ENCODE measurements at regions not wholly inside any gene's neighbourhood (a gene's known extent, or its start where the extent isn't known, plus 50 kb on each side); places are given as distances from the start of the nearest gene placed in this dataset.
"Not testable (repeated sequence)": the region's sequence is repeated elsewhere in the genome, so short reads cannot be mapped to it uniquely, and the experiment has no call there.

DNA sequence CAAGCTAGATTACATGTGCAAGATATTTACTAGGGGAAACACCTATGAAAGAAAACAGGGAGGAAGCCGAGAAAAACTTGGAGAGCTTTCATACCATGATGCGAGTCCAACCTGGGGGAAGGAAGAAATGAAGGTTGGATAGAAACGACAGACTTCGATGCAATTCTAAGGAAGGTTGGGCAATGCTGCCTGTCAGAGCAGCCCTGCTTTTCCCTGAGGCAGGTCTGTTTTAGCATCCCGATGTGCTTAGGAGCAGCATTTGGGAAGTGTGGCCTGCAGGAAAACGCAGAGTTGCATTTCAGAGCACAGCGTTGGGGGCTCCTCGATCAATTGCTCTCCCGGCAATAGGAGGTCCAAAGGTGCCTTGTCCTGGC, 91.9 kb upstream of the DTNBP1 start:
- Histone ChIP-seq H3K27ac (ENCODE audit: low read length) (peak overlapping the region; percentile 12), H3K4me1 (ENCODE audit: control insufficient read depth, insufficient read depth, low read length) (peaks cover 9% of the 10 kb centered on the region), H3K4me3 (ENCODE audit: low read length) (no peak overlapping the region), H3K9me3 (ENCODE audit: control insufficient read depth, low read depth, low read length) (peaks cover 7% of the 10 kb centered on the region), H3K27me3 (ENCODE audit: control insufficient read depth, insufficient read depth, low read length) (no peaks in the 10 kb centered on the region), H3K36me3 (ENCODE audit: control insufficient read depth, insufficient read depth, low read length) (no peaks in the 10 kb centered on the region)
- DNase-seq = no peak
- WGBS (ENCODE audit: insufficient coverage, low lambda C conversion rate) = 82% methylated on average over 2 of the region's 9 CpGs

DNA sequence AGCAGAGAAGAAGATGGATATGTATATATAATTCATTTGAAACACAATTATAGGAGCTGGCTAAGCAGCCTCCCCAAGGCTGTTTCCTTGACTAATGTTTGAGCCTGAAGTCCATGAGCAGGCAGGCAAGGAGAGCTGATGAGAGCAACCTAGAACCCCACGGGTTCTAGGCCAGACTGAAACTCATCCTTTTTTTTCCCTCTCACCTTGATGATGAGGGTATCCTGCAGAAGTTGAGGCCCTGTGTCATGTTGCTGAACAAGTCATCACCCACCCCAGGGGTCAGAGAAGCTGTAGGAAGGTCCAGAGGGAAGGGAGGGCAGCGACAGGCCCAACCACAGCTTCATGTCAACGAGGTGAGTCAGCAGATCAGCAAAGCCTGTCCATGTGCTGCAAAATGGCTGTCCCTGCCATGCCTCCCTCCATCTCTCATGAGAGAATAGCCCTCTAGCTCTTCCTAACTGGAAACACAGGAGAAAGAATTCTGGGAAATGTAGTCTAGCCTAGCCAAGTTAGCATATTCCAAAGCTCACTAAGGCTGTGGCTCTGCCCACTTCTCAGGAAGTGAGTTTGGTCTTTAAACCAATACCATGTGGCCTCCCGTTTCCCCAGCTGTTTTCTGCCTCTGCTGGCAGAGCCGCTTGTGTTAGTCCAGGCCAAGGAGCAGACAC, 91.3 kb upstream of the DTNBP1 start:
- no CpG with 5 or more reads among the region's 5 CpGs for WGBS (ENCODE audit: insufficient coverage, low lambda C conversion rate)
- Histone ChIP-seq H3K9me3 (ENCODE audit: control insufficient read depth, low read depth, low read length) (peaks cover 7% of the 10 kb centered on the region), H3K27me3 (ENCODE audit: control insufficient read depth, insufficient read depth, low read length) (no peaks in the 10 kb centered on the region), H3K4me3 (ENCODE audit: low read length) (no peak overlapping the region), H3K27ac (ENCODE audit: low read length) (peak overlapping the region; percentile 12), H3K36me3 (ENCODE audit: control insufficient read depth, insufficient read depth, low read length) (no peaks in the 10 kb centered on the region), H3K4me1 (ENCODE audit: control insufficient read depth, insufficient read depth, low read length) (peaks cover 9% of the 10 kb centered on the region)
- peak; percentile 51 to 78 for DNase-seq

DNA sequence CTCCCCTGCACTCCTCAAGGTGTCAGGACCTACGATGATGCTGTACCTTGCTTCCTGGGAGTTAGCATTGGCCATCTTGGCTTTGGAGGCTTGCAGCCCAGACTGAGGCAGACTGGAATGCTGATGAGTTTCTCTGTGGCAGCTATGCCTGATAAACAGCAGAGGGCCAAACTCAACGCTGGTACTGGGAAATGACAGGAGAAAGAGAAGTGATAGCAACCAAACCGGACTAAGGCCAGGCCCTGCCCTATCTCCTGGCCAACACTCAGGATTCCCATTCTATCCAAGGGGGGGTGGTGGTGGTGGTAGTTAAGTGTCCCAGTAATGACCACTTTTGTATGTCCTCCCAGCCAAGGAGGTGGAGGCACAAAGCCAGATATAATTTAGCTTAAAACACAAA, 90.0 kb upstream of the DTNBP1 start:
- H3K4me3 ChIP-seq (ENCODE audit: low read length) = no peak overlapping the region
- H3K27ac ChIP-seq (ENCODE audit: low read length) = no peak overlapping the region
- no CpG with 5 or more reads among the region's 3 CpGs for WGBS (ENCODE audit: insufficient coverage, low lambda C conversion rate)
- no peaks in the 10 kb centered on the region for H3K36me3 ChIP-seq (ENCODE audit: control insufficient read depth, insufficient read depth, low read length)
- peak in 1 of 2 donors; percentile 7 for DNase-seq
- peaks cover 9% of the 10 kb centered on the region for H3K4me1 ChIP-seq (ENCODE audit: control insufficient read depth, insufficient read depth, low read length)
- H3K9me3 ChIP-seq (ENCODE audit: control insufficient read depth, low read depth, low read length) = no peaks in the 10 kb centered on the region
- no peaks in the 10 kb centered on the region for H3K27me3 ChIP-seq (ENCODE audit: control insufficient read depth, insufficient read depth, low read length)

DNA sequence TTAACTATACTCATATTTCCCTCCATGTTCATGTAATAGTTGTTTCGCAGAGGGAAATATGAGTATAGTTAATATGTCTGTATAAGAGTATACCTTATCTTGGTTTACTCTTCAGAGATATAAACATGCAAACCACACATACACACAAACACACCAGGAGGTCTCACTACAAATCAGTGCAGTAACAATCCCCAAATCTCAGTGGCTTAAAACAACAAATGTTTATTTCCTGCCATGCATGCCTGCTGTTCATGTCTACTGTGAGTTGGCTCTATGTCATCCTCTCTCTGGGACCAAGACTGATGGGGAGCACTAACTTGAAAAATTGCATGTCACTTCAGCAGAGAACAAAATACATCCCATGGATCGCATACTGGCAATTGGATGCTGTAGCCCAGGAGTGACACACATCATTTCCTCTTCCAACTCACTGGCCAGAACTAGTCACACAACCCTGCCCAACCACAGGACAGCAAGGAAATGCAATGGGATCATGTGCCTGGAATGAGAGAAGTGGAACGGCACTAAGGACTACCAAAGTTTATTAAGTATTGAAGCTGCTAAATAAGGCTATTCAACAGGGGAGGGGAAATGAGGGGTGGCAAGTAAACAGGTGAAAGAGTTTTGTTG, 89.0 kb upstream of the DTNBP1 start:
- no peak for DNase-seq
- Histone ChIP-seq H3K4me1 (ENCODE audit: control insufficient read depth, insufficient read depth, low read length) (peaks cover 9% of the 10 kb centered on the region), H3K36me3 (ENCODE audit: control insufficient read depth, insufficient read depth, low read length) (no peaks in the 10 kb centered on the region), H3K27me3 (ENCODE audit: control insufficient read depth, insufficient read depth, low read length) (no peaks in the 10 kb centered on the region), H3K4me3 (ENCODE audit: low read length) (no peak overlapping the region), H3K9me3 (ENCODE audit: control insufficient read depth, low read depth, low read length) (no peaks in the 10 kb centered on the region), H3K27ac (ENCODE audit: low read length) (no peak overlapping the region)
- 100% methylated on average over 1 of the region's 3 CpGs for WGBS (ENCODE audit: insufficient coverage, low lambda C conversion rate)

DNA sequence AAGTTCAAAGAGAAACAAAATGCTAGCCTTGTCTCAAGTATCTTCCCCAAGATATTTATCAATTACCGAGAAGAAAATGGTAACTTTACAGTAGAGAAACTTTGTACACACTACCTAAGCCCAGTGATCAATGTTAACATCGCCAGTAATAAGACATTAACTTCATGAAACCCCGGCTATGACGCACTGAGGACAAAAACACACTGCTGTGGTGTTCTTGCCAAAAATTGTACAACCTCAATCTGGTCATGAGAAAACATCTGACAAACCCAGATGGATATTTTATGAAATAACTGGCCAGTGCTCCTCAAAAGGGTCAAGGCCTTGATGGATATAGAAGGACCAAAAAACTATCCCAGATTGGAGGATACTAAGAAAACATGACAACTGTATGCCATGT, 85.5 kb upstream of the DTNBP1 start:
- no peaks in the 10 kb centered on the region for H3K36me3 ChIP-seq (ENCODE audit: control insufficient read depth, insufficient read depth, low read length)
- H3K9me3 ChIP-seq (ENCODE audit: control insufficient read depth, low read depth, low read length) = no peaks in the 10 kb centered on the region
- no CpG with 5 or more reads among the region's 4 CpGs for WGBS (ENCODE audit: insufficient coverage, low lambda C conversion rate)
- no peak for DNase-seq
- H3K4me1 ChIP-seq (ENCODE audit: control insufficient read depth, insufficient read depth, low read length) = no peaks in the 10 kb centered on the region
- no peak overlapping the region for H3K4me3 ChIP-seq (ENCODE audit: low read length)
- no peak overlapping the region for H3K27ac ChIP-seq (ENCODE audit: low read length)
- no peaks in the 10 kb centered on the region for H3K27me3 ChIP-seq (ENCODE audit: control insufficient read depth, insufficient read depth, low read length)

DNA sequence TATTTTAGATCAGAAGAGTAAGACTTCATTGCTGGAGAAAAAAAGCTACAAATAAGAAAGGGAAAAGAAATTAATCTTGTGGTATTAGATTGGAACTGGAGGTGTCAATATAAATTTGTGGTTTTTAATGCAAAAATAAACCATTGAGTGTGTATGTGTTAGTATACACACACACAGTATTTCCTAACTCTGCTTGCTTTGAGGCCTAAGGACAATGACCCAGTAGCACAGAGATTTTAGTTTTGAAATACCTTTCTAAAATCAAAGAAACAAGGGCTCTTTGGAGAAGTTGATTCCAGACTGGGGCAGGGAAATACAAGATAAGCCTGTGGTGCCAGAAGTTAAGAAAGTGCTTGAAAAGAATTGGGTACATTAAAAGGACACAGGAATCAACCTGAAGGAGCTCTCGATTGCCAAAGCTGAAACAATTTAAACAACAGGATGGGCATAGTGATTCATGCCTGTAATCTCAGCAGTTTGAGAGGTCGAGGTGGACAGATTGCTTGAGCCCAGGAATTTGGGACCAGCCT, 84.6 kb upstream of the DTNBP1 start:
- Histone ChIP-seq H3K27me3 (ENCODE audit: control insufficient read depth, insufficient read depth, low read length) (no peaks in the 10 kb centered on the region), H3K4me1 (ENCODE audit: control insufficient read depth, insufficient read depth, low read length) (no peaks in the 10 kb centered on the region), H3K27ac (ENCODE audit: low read length) (no peak overlapping the region), H3K9me3 (ENCODE audit: control insufficient read depth, low read depth, low read length) (no peaks in the 10 kb centered on the region), H3K36me3 (ENCODE audit: control insufficient read depth, insufficient read depth, low read length) (no peaks in the 10 kb centered on the region), H3K4me3 (ENCODE audit: low read length) (no peak overlapping the region)
- DNase-seq = no peak
- no CpG with 5 or more reads among the region's 2 CpGs for WGBS (ENCODE audit: insufficient coverage, low lambda C conversion rate)

DNA sequence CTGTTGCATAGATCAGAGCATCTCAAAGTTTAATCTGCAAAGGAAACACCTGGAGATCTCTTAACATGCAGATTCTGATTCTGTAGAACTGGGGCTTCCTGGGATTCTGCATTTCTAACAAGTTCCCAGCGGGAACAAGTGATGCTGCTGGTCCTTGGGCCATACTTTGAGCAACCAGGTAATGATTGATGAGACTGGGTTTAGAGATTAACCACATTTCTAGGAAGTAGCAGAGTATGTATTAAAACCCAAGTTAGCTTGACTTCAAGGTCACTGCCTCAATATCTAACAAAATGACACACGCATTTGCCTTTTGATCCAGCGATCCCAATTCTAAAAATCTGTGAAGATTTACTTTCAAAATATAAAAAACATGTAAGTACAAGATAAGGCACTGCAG, 83.0 kb upstream of the DTNBP1 start:
- no peak overlapping the region for H3K4me3 ChIP-seq (ENCODE audit: low read length)
- H3K27me3 ChIP-seq (ENCODE audit: control insufficient read depth, insufficient read depth, low read length) = no peaks in the 10 kb centered on the region
- H3K9me3 ChIP-seq (ENCODE audit: control insufficient read depth, low read depth, low read length) = no peaks in the 10 kb centered on the region
- no peak for DNase-seq
- H3K36me3 ChIP-seq (ENCODE audit: control insufficient read depth, insufficient read depth, low read length) = no peaks in the 10 kb centered on the region
- no peak overlapping the region for H3K27ac ChIP-seq (ENCODE audit: low read length)
- no CpG with 5 or more reads among the region's 3 CpGs for WGBS (ENCODE audit: insufficient coverage, low lambda C conversion rate)
- H3K4me1 ChIP-seq (ENCODE audit: control insufficient read depth, insufficient read depth, low read length) = no peaks in the 10 kb centered on the region

DNA sequence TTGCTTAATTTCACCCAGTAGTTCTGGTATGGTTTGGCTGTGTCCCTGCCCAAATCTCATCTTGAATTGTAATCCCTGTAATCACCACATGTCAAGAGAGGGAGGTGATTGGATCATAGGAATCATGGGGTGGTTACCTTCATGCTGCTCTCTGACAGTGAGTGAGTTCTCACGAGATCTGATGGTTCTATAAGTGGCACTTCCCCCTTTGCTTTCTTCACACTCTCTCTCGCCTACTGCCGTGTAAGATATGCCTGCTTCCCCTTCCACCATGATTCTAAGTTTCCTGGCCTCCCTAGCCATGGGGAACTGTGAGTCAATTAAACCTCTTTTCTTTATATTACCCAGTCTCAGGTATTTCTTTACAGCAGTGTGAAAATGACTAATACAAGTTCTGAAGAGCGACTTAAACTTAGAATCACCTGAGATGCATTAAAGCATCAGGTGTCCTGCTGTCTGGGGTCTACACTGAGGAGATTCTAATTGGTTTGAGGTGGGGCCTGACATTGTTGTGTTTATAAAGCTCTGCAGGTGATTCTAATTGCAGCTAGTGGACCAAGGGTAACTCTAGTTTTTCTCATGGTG, 82.1 kb upstream of the DTNBP1 start:
- H3K9me3 ChIP-seq (ENCODE audit: control insufficient read depth, low read depth, low read length) = no peaks in the 10 kb centered on the region
- no peak overlapping the region for H3K27ac ChIP-seq (ENCODE audit: low read length)
- no peaks in the 10 kb centered on the region for H3K4me1 ChIP-seq (ENCODE audit: control insufficient read depth, insufficient read depth, low read length)
- no peaks in the 10 kb centered on the region for H3K27me3 ChIP-seq (ENCODE audit: control insufficient read depth, insufficient read depth, low read length)
- WGBS (ENCODE audit: insufficient coverage, low lambda C conversion rate) = no CpG with 5 or more reads among the region's 4 CpGs
- H3K4me3 ChIP-seq (ENCODE audit: low read length) = no peak overlapping the region
- no peak for DNase-seq
- no peaks in the 10 kb centered on the region for H3K36me3 ChIP-seq (ENCODE audit: control insufficient read depth, insufficient read depth, low read length)

DNA sequence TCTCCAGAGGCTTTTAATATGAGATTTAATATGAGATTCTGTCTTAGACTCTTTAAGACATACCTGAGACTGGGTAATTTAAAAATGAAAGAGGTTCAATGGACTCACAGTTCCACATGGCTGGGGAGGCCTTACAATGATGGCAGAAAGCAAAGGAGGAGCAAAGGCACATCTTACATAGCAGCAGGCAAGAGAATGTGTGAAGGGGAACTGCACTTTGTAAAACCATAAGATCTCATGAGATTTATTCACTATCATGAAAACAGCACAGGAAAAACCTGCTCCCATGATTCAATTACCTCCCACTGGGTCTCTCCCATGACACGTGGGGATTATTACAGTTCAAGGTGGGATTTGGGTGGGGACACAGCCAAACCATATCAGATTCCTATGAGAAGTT, 79.2 kb upstream of the DTNBP1 start:
- no CpG with 5 or more reads among the region's 1 CpG for WGBS (ENCODE audit: insufficient coverage, low lambda C conversion rate)
- H3K27me3 ChIP-seq (ENCODE audit: control insufficient read depth, insufficient read depth, low read length); DNase-seq; H3K4me3 ChIP-seq (ENCODE audit: low read length); H3K27ac ChIP-seq (ENCODE audit: low read length); H3K36me3 ChIP-seq (ENCODE audit: control insufficient read depth, insufficient read depth, low read length); H3K4me1 ChIP-seq (ENCODE audit: control insufficient read depth, insufficient read depth, low read length); H3K9me3 ChIP-seq (ENCODE audit: control insufficient read depth, low read depth, low read length): not testable (repeated sequence)

DNA sequence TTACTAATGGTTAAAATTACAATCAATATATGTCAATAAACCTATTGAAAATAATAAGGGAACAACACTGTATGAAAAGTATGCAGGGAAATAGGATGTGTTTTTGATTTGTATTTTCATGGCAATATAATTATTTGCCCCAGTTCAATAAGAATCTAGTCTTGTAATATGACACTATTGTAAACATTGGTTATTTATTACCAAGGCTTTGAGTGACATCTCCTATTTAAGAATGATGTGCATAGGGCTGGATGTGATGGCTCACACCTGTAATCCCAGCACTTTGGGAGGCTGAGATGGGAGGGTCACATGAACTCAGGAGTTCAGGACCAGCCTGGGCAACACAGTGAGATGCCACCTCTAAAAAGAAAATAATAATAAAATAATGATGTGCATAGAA, 78.6 kb upstream of the DTNBP1 start:
- Histone ChIP-seq H3K27ac (ENCODE audit: low read length) (no peak overlapping the region), H3K9me3 (ENCODE audit: control insufficient read depth, low read depth, low read length) (no peaks in the 10 kb centered on the region), H3K36me3 (ENCODE audit: control insufficient read depth, insufficient read depth, low read length) (no peaks in the 10 kb centered on the region), H3K27me3 (ENCODE audit: control insufficient read depth, insufficient read depth, low read length) (no peaks in the 10 kb centered on the region), H3K4me3 (ENCODE audit: low read length) (no peak overlapping the region), H3K4me1 (ENCODE audit: control insufficient read depth, insufficient read depth, low read length) (peaks cover 3% of the 10 kb centered on the region)
- DNase-seq = no peak

DNA sequence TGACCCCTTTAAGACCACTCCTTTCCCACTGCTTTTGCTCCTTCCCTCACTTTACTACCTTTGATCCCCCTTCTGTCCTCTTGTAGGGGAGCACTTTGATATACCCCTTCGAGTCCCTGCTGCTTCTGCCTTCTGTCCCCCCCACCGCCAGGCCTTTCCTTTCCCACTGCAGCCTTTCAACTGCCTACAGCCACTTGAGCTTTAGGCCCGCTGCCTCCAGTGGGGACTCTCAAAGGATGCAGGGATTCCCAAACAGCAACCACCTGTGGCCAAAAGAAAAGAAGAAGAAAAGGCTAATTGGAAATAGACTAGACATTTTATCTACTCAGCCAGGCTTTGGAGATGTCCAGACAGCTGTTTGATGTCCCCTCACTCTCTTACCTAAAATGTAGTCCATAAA, 77.0 kb upstream of the DTNBP1 start:
- Histone ChIP-seq H3K27ac (ENCODE audit: low read length) (no peak overlapping the region), H3K9me3 (ENCODE audit: control insufficient read depth, low read depth, low read length) (no peaks in the 10 kb centered on the region), H3K4me1 (ENCODE audit: control insufficient read depth, insufficient read depth, low read length) (peaks cover 15% of the 10 kb centered on the region), H3K27me3 (ENCODE audit: control insufficient read depth, insufficient read depth, low read length) (no peaks in the 10 kb centered on the region), H3K4me3 (ENCODE audit: low read length) (no peak overlapping the region), H3K36me3 (ENCODE audit: control insufficient read depth, insufficient read depth, low read length) (no peaks in the 10 kb centered on the region)
- WGBS (ENCODE audit: insufficient coverage, low lambda C conversion rate) = no CpG with 5 or more reads among the region's 3 CpGs
- no peak for DNase-seq

Data from large intestine (tissue), 3 donors.